GM19043 (cell line): ENCODE measurements at regions not wholly inside any gene's neighbourhood (a gene's known extent, or its start where the extent isn't known, plus 50 kb on each side); places are given as distances from the start of the nearest gene placed in this dataset.

Experiments
- ATAC-seq: cut with Tn5 transposase; IDR thresholded peaks from one replicate; pipeline ENCODE4 v1.9.1; 2021; ENCODE audit warnings: low read depth; ENCODE audit not compliant: unreplicated experiment

DNA sequence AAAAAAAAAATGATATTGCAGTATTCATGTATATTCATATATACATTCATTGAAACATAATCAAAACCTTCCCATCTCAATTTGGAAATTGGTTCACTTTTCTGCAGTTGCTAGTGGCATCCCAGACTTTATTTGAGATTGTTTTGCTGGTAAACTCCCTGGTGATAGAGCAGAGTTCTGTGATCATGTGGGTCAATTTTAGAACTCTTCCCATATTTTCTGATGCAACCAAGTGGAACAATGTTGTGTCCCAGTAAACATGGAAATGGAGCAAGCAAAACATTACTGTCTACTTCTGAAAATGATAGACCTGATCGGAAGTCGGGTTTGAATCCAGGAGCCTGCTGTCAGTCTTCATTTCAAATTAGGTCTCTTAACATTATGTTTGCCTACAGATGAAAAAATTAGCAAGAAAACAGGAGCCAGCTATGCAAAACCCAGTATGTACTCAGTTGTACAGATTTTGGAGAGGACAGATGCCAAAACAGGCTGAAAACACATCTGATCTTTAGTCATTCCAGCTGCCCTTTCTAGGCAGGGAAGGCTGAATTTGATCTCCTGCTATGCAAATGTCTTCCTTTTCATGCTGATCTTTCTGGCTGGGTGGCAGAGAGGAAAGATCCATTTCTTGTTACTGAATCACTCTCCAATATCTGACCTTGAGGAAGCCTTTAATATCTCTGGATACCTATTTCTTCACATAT is 786.6 kb upstream of the SOX9 start:
- ATAC-seq: no peak

DNA sequence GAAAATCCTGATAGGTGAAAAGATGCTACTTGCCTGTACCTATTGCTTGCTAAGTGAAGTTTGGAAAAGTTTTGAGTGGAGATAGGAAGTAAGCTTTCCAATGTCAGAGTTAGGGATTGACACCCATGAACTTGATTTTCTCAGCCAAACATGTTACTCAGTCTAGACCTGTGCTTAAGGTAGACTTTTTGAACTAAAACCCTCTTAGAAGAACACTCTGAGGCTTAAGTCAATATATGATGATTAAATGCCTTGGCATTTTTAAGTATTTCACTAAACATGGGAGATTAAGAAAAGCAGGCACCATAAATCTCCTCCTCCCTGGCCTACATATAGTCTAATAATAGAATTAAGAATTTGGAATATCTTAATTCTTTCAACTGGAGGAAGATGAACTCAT is 785.6 kb upstream of the SOX9 start:
- no peak for ATAC-seq

DNA sequence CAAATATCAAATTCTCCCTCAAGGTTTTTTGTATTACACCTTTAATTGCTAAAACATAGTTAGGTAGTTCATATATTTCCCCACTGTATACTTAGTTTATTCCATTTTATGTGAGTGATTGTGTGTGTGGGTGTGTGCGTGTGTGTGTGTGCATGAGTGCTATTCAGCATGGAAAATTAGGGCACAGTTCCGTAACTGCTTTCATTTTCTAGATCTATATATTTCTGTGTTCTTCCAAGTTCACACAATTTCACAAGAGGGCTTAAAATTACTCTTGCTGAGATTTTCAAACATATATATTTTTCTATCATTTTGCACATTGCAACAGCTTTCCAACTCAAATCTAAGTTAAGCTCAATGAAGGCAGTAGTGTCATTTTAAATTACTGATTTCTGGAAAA is 782.9 kb upstream of the SOX9 start:
- ATAC-seq: no peak

- no peak for ATAC-seq
Measured at GRCh38 chr17:71338396-71338795, 782.4 kb upstream of the SOX9 start.

DNA sequence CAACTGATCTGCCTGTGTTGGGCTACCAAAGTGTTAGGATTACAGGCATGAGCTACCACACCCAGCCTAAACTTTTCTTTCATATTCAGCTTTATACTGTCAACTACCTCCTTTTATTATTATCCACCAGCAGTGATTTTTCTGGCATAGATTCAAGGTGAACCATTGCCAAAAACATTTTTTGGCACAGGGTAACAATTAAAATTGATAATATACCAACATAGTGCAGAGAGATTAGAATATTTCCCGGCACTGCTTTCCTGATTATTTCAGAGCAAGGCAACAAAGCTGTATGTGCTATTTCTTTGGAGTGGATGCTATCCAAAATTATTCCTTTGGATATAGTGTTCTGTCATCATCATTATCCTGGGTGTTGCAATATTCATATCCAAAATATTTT is 781.6 kb upstream of the SOX9 start:
- no peak for ATAC-seq

GRCh38 chr17:71342737-71343136 is 778.1 kb upstream of the SOX9 start:
- ATAC-seq: no peak

DNA sequence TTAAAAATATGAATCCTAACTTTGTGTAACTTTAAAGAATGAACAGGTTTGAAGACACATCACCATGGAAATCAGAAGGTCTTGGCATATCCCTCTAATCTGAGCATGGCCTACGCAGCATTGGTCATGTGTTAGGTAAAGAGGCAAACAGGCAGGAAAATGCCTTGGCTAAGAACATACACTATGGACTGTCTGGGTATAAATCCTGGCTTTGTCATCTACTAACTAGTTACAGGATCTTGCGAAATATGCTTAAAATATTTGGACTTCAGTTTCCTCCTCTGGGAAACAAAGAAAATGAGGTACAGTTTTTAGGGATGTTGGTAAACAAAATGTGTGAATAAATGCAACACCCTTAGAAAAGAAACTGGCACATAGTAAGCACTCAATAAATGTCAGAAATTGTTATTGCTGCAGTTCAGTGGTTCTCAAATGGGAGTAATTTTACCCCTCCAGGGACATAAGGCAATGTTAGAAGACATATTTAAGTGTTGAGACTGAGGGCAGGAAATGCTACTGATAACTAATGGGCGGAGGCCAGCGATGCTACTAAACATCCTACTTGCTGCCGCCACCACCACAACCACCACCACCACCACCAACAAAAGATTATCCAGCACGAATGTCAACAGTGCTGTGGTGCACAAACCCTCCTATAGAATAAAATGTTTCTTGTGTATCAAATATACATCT is 770.8 kb upstream of the SOX9 start:
- no peak for ATAC-seq

DNA sequence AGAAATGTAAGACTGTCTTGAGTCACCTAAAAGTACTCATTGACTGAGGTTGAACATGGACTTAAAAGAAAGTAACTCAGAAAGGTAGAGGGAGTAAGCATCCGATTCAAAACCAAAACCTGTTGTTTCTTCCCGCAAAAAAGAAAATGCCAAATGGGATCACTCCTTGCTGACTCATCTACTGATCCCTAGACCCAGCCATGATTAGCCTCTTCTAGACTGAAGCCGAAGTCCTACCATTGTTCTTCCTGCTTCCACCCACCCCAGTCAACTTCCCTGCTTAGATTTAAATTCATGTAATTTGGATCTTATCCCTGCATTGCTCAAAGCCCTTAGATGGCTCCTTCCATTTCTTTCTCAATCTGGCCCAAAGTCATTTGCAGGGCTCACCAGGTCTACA is 760.5 kb upstream of the SOX9 start:
- ATAC-seq: no peak

- no peak for ATAC-seq
Measured at GRCh38 chr17:71361656-71362450, 759.0 kb upstream of the SOX9 start.

- ATAC-seq: no peak
Measured at GRCh38 chr17:71363661-71364060, 757.2 kb upstream of the SOX9 start.

DNA sequence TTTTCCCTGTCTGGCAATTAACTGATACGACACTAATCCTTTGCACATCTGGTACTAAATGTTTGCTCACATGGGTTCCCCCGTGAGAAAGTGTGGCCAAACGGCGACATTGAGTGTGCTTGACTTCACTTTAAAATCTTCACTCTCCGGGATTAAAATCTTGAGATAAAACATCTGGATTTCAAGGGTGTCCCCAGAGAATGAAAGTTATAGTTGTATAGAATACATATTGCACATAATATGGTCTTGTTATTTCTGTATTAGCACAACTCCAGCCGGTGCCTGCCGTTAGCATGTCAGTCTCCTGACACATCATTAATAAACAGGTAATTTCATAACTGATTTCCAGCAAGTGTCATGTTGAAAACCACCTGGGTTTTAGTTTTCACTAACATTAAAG is 749.0 kb upstream of the SOX9 start:
- no peak for ATAC-seq

DNA sequence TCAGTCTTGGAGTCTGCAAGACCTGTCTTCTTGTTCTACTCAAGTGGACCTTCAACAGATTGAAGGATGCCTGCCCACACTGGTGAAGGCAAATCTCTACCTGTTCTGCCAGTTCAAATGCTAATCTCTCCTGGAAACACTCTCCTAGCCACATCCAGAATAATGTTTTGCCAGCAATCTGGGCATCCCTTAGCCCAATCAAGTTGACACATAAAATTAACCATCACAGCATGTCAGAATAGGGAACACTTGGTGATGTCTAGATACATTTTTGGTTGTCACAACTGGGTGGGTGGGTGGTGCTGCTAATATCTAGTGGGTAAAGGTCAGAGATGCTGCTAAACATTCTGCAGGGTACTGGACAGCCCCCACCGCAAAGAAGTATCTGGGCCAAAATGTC is 744.9 kb upstream of the SOX9 start:
- no peak for ATAC-seq

GRCh38 chr17:71376933-71377332 is 743.9 kb upstream of the SOX9 start:
- ATAC-seq: no peak

- ATAC-seq: no peak
Measured at GRCh38 chr17:71378036-71378435, 742.8 kb upstream of the SOX9 start.

DNA sequence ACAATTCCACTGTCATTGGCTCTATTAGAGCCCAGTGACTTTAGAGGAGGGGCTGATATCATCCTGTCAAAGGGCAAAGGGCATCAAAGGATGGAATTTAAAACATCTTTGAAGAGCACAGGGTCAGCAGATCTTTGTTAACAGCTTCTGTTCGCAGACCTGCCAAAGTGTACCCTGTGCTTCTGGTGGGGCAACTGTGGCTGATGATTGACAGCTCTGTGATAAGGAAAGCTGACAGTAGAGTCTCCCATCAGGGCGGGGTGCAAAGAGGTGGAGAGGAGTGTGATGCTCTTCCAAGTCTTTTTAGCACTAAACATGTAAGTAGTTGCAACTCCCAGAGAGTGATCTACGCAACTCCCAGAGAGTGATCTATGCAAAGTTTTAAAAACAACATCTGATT is 742.1 kb upstream of the SOX9 start:
- ATAC-seq: no peak

- no peak for ATAC-seq
Measured at GRCh38 chr17:71379512-71379911, 741.3 kb upstream of the SOX9 start.

- no peak for ATAC-seq
Measured at GRCh38 chr17:71380535-71380934, 740.3 kb upstream of the SOX9 start.

GRCh38 chr17:71380936-71381335 is 739.9 kb upstream of the SOX9 start:
- ATAC-seq: no peak

- no peak for ATAC-seq
Measured at GRCh38 chr17:71383091-71383490, 737.7 kb upstream of the SOX9 start.

- ATAC-seq: no peak
Measured at GRCh38 chr17:71387456-71387855, 733.4 kb upstream of the SOX9 start.

DNA sequence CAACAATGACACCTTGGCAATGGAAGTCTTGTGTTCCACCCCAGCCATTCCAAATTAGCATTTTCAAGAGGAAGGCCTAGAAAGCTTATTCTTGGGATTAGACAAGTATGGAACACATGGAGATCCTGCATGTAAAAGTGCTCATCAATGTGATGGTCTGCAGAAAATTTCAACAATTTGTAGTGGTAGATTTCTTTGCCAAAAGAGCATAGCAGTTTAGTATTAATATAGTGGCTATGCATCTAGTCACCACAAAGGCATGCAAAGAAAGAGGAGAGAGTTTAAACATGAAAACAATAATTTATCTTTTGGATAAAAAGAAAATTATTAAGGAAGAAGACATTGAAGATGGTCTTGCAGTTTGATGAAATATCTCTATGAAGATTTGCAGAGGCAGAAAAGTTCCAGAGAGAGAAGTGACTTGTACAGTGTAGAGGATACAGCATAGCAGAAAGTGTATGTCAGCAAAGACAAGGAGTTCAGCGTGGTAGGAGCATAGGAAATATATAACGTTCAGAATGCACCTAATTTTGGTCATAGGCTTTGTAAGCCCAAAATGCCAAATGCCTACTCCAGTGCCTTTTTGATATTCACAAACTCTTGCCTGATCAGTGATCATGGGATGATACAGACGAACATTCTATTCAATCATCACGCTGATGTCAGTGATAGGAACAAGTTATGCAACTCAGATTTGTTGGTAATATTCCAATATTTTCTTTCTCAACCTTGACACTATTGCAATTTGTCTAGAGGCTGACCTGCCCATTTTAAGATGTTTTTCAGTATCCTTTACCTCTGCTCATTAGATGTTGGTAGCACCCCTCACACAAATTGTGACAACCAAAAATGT is 727.9 kb upstream of the SOX9 start:
- no peak for ATAC-seq
